PC-9 (cell line): ENCODE measurements at regions not wholly inside any gene's neighbourhood (a gene's known extent, or its start where the extent isn't known, plus 50 kb on each side); places are given as distances from the start of the nearest gene placed in this dataset.

ENCODE experiments used
- EZH2 ChIP-seq: fragments of 200-600 bp; sonication (generic); IDR thresholded peaks from 2 replicates; pipeline ENCODE4 v1.8.0; 2017; ENCODE audit warnings: antibody characterized with exemption, low read depth
- TF ChIP-seq, protein P1 (sequence below): fragments of 200-600 bp; sonication (generic); conservative IDR thresholded peaks from 2 replicates; pipeline ENCODE4 v1.6.1; 2017; ENCODE audit warnings: mixed run types, antibody characterized with exemption, mild to moderate bottlenecking, moderate library complexity

DNA sequence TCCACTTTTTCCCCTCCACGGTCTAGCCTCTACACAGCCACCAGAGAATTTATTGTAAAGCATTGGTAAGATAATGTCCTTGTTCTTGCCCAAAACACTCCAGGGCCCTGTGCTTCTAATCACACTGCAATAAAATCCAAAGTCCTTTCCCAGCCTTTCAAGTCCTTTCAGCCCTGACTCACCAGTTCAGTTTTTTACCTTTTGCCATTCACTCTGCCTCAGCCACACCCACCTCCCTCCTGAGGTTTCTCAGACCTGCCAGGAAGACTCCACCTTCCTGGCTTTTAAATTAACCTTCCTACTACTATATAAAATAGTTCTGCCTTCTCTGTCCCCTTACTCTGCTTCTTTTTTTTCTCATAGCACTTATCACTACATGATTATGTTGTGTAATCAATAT lies 91.0 kb upstream of the ARHGAP32 start:
- TF ChIP-seq EZH2: no peak
- TF ChIP-seq, protein P1, sequence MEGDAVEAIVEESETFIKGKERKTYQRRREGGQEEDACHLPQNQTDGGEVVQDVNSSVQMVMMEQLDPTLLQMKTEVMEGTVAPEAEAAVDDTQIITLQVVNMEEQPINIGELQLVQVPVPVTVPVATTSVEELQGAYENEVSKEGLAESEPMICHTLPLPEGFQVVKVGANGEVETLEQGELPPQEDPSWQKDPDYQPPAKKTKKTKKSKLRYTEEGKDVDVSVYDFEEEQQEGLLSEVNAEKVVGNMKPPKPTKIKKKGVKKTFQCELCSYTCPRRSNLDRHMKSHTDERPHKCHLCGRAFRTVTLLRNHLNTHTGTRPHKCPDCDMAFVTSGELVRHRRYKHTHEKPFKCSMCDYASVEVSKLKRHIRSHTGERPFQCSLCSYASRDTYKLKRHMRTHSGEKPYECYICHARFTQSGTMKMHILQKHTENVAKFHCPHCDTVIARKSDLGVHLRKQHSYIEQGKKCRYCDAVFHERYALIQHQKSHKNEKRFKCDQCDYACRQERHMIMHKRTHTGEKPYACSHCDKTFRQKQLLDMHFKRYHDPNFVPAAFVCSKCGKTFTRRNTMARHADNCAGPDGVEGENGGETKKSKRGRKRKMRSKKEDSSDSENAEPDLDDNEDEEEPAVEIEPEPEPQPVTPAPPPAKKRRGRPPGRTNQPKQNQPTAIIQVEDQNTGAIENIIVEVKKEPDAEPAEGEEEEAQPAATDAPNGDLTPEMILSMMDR: no peak
